SU-DHL-6 (cell line): ENCODE measurements at regions not wholly inside any gene's neighbourhood (a gene's known extent, or its start where the extent isn't known, plus 50 kb on each side); places are given as distances from the start of the nearest gene placed in this dataset.

ENCODE experiments used
- H2AFZ ChIP-seq: fragments of 200-600 bp; sonication (generic); 2 replicates; pipeline ENCODE4 v1.6.1; 2014; ENCODE audit warnings: low read depth, mild to moderate bottlenecking, moderate library complexity, mixed read lengths, antibody characterized with exemption, low read length; ENCODE audit not compliant: severe bottlenecking
- H3F3A ChIP-seq: fragments of 200-600 bp; shearing (Covaris generic); 2 replicates; pipeline ENCODE4 v1.6.0; 2016; ENCODE audit warnings: antibody characterized with exemption, mild to moderate bottlenecking; ENCODE audit not compliant: insufficient read depth
- H3K27ac ChIP-seq: fragments of 200-600 bp; sonication (generic); 2 replicates; pipeline ENCODE4 v1.5.1; 2016; ENCODE audit warnings: low read depth, mild to moderate bottlenecking, low read length, moderate library complexity, mixed read lengths
- H3K27me3 ChIP-seq: fragments of 200-600 bp; sonication (generic), shearing (Covaris generic); 2 replicates; pipeline ENCODE4 v1.6.0; 2014; ENCODE audit warnings: mild to moderate bottlenecking, low read length
- H3K36me3 ChIP-seq: fragments of 200-600 bp; sonication (generic); 2 replicates; pipeline ENCODE4 v1.6.1; 2014; ENCODE audit warnings: mild to moderate bottlenecking, low read length, mixed read lengths
- H3K4me2 ChIP-seq: fragments of 300-600, 200-600 bp; shearing (Covaris generic), sonication (generic); 2 replicates; pipeline ENCODE4 v1.6.0; 2014; ENCODE audit warnings: low read length, low read depth, mild to moderate bottlenecking; ENCODE audit not compliant: poor library complexity, severe bottlenecking
- H3K4me3 ChIP-seq: fragments of 200-600 bp; sonication (generic); 2 replicates; pipeline ENCODE4 v1.5.1; 2014; ENCODE audit warnings: antibody characterized with exemption, low read length, mild to moderate bottlenecking, mixed read lengths; ENCODE audit not compliant: insufficient read depth, poor library complexity, severe bottlenecking
- H3K79me2 ChIP-seq: fragments of 200-600 bp; sonication (generic); 2 replicates; pipeline ENCODE4 v1.6.1; 2014; ENCODE audit warnings: mild to moderate bottlenecking, low read length, moderate library complexity; ENCODE audit not compliant: insufficient read depth
- H3K9ac ChIP-seq: fragments of 200-600 bp; sonication (generic); 2 replicates; pipeline ENCODE4 v1.7.0; 2014; ENCODE audit warnings: mild to moderate bottlenecking, low read length
- H3K9me2 ChIP-seq: fragments of 200-600 bp; sonication (generic); replicated peaks from 2 replicates; pipeline ENCODE4 v1.6.1; 2014; ENCODE audit warnings: low read length; ENCODE audit not compliant: insufficient read depth
- H3K9me3 ChIP-seq: fragments of 200-600 bp; sonication (generic); 2 replicates; pipeline ENCODE4 v1.6.1; 2014; ENCODE audit warnings: low read length, mixed read lengths; ENCODE audit not compliant: insufficient read depth
- H4K20me1 ChIP-seq: fragments of 200-600 bp; sonication (generic); 2 replicates; pipeline ENCODE4 v1.6.1; 2014; ENCODE audit warnings: low read depth, mild to moderate bottlenecking, antibody characterized with exemption, low read length, moderate library complexity, mixed read lengths
- EZH2phosphoT487 ChIP-seq: fragments of 200-600 bp; sonication (generic), shearing (Covaris generic); conservative IDR thresholded peaks from 2 replicates; pipeline ENCODE4 v1.6.1; 2018; ENCODE audit warnings: mild to moderate bottlenecking, antibody characterized with exemption, low read length, moderate library complexity, mixed read lengths
- TF ChIP-seq, protein P1 (sequence below): fragments of 200-600 bp; sonication (generic); IDR thresholded peaks from one replicate; pipeline ENCODE4 v1.5.1; 2017; ENCODE audit warnings: antibody characterized with exemption, mild to moderate bottlenecking, low read length, moderate library complexity; ENCODE audit not compliant: insufficient read depth, poor library complexity, severe bottlenecking

DNA sequence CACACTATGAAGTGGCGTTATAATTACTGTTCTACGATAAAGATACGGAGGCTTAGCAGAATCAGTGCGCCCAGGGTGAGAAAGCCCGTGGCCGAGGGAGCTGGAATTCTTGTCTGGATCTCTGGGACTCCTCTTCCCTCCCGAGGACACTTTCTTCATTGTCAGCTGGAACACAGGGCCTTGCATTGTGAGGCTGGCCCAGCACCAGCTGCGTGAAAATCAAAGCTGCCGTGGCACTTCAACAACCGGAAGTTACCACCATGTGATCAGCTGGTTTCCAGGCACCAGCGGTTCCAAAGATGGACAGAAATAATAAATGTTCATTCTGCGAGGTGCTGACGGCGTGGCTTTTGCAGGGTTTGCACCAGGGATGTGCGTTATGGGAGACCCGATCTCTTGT is 234.0 kb upstream of the PITRM1 start:
- no peak overlapping the region for H3K4me3 ChIP-seq
- no peak overlapping the region for H2AFZ ChIP-seq
- no peak overlapping the region for H3K9ac ChIP-seq
- no peak overlapping the region for H3K27ac ChIP-seq
- no peak overlapping the region for H3K4me2 ChIP-seq
- no peaks in the 10 kb centered on the region for H3F3A ChIP-seq
- H3K79me2 ChIP-seq = no peaks in the 10 kb centered on the region
- no peaks in the 10 kb centered on the region for H3K9me2 ChIP-seq
- TF ChIP-seq, protein P1, sequence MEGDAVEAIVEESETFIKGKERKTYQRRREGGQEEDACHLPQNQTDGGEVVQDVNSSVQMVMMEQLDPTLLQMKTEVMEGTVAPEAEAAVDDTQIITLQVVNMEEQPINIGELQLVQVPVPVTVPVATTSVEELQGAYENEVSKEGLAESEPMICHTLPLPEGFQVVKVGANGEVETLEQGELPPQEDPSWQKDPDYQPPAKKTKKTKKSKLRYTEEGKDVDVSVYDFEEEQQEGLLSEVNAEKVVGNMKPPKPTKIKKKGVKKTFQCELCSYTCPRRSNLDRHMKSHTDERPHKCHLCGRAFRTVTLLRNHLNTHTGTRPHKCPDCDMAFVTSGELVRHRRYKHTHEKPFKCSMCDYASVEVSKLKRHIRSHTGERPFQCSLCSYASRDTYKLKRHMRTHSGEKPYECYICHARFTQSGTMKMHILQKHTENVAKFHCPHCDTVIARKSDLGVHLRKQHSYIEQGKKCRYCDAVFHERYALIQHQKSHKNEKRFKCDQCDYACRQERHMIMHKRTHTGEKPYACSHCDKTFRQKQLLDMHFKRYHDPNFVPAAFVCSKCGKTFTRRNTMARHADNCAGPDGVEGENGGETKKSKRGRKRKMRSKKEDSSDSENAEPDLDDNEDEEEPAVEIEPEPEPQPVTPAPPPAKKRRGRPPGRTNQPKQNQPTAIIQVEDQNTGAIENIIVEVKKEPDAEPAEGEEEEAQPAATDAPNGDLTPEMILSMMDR = no peak
- TF ChIP-seq EZH2phosphoT487 = no peak
- H4K20me1 ChIP-seq = no peaks in the 10 kb centered on the region
- H3K27me3 ChIP-seq = no peaks in the 10 kb centered on the region
- H3K36me3 ChIP-seq = no peaks in the 10 kb centered on the region
- H3K9me3 ChIP-seq = peaks cover 5% of the 10 kb centered on the region; the same call in 1 of the 2 replicates

GRCh38 chr10:3404381-3404780 is 231.8 kb upstream of the PITRM1 start:
- Histone ChIP-seq H3K4me3 (no peak overlapping the region), H3F3A (no peaks in the 10 kb centered on the region), H4K20me1 (no peaks in the 10 kb centered on the region), H3K9me3 (no peaks in the 10 kb centered on the region), H3K27me3 (no peaks in the 10 kb centered on the region), H3K9ac (no peak overlapping the region), H3K27ac (no peak overlapping the region), H3K9me2 (no peaks in the 10 kb centered on the region), H3K36me3 (no peaks in the 10 kb centered on the region), H3K79me2 (no peaks in the 10 kb centered on the region), H3K4me2 (no peak overlapping the region), H2AFZ (no peak overlapping the region)
- TF ChIP-seq, protein P1 = no peak
- TF ChIP-seq EZH2phosphoT487 = no peak

GRCh38 chr10:3402187-3402751 is 229.7 kb upstream of the PITRM1 start:
- no peak overlapping the region for H3K27ac ChIP-seq
- H3K36me3 ChIP-seq = no peaks in the 10 kb centered on the region
- no peak overlapping the region for H3K4me3 ChIP-seq
- no peaks in the 10 kb centered on the region for H3K9me3 ChIP-seq
- TF ChIP-seq, protein P1 = no peak
- no peak for TF ChIP-seq EZH2phosphoT487
- no peaks in the 10 kb centered on the region for H3F3A ChIP-seq
- no peaks in the 10 kb centered on the region for H3K9me2 ChIP-seq
- no peaks in the 10 kb centered on the region for H3K27me3 ChIP-seq
- no peaks in the 10 kb centered on the region for H4K20me1 ChIP-seq
- no peak overlapping the region for H3K4me2 ChIP-seq
- H3K79me2 ChIP-seq = no peaks in the 10 kb centered on the region
- no peak overlapping the region for H2AFZ ChIP-seq
- no peak overlapping the region for H3K9ac ChIP-seq
